ENCODE measurements at regions not wholly inside any gene's neighbourhood (a gene's known extent, or its start where the extent isn't known, plus 50 kb on each side); places are given as distances from the start of the nearest gene placed in this dataset.
"Not testable (repeated sequence)": the region's sequence is repeated elsewhere in the genome, so short reads cannot be mapped to it uniquely, and the experiment has no call there.

GRCh38 chr10:42335653-42336296 lies 302.6 kb downstream of the ZNF33B start:
- H3K18ac ChIP-seq (ENCODE audit: low read depth, low read length); H3K23ac ChIP-seq (ENCODE audit: low read depth, low read length); H4K8ac ChIP-seq (ENCODE audit: low read depth in 2 of 2, low read length in 2 of 2); H3K14ac ChIP-seq (replicated peaks; ENCODE audit: low read depth, low read length); H2BK20ac ChIP-seq (ENCODE audit: low read depth, low read length); H2BK5ac ChIP-seq (ENCODE audit: low read depth, low read length, poor library complexity, severe bottlenecking); H2BK120ac ChIP-seq (ENCODE audit: low read depth, low read length); H3K4me3 ChIP-seq (ENCODE audit: insufficient read depth, low read depth, low read length); BruUV-seq (replicated peaks); H2AFZ ChIP-seq (replicated peaks; ENCODE audit: low read length, poor library complexity); H3K4me1 ChIP-seq (ENCODE audit: control insufficient read depth, insufficient read depth, low read length); in situ Hi-C loops (cut with MboI; ENCODE audit: low sequenced_read_pairs); H4K20me1 ChIP-seq (ENCODE audit: insufficient read depth, low read length); H3K4me2 ChIP-seq (ENCODE audit: low read depth, low read length); DNase-seq; H3K9me1 ChIP-seq (ENCODE audit: insufficient read depth, low read length); CTCF ChIA-PET; H3K36me3 ChIP-seq (ENCODE audit: control insufficient read depth, insufficient read depth, low read length); H2BK15ac ChIP-seq (ENCODE audit: low read depth, low read length); ATAC-seq (ENCODE audit: low read depth); H3K56ac ChIP-seq (ENCODE audit: extremely low read depth, insufficient read depth, low read length); H3K4ac ChIP-seq (ENCODE audit: low read depth, low read length); H2AK9ac ChIP-seq (replicated peaks; ENCODE audit: low read depth, low read length, poor library complexity); H4K5ac ChIP-seq (ENCODE audit: low read depth, low read length); H4K91ac ChIP-seq (ENCODE audit: insufficient read depth, low read depth, low read length); H3K9me3 ChIP-seq (ENCODE audit: control insufficient read depth, insufficient read depth, low read length); dilution Hi-C loops (cut with HindIII; ENCODE audit: low sequenced_read_pairs, unreplicated experiment); H3K27me3 ChIP-seq (ENCODE audit: control insufficient read depth, insufficient read depth, low read length); H3K9ac ChIP-seq (ENCODE audit: low read depth, low read length); intact Hi-C loops (cut with micrococcal nuclease); H2AK5ac ChIP-seq (ENCODE audit: low read depth, low read length); H3K79me1 ChIP-seq (ENCODE audit: low read depth in 1 of 2, low read length in 2 of 2); POLR2A ChIA-PET (ENCODE audit: unreplicated experiment); H3K27ac ChIP-seq (ENCODE audit: insufficient read depth, low read length): not testable (repeated sequence)
- WGBS, 2 experiments (ENCODE audit: extremely low coverage in 2 of 2, insufficient read length in 1 of 2), result no CpG with 5 or more reads among the region's 2 CpGs
